Neuronal stem cell (in vitro differentiated cells): ENCODE measurements at regions not wholly inside any gene's neighbourhood (a gene's known extent, or its start where the extent isn't known, plus 50 kb on each side); places are given as distances from the start of the nearest gene placed in this dataset.

Experiments used
- DNase-seq: peaks from one replicate; pipeline ENCODE4 v3.0.0-alpha.2; 2013; ENCODE audit warnings: low spot score
- H2AFZ ChIP-seq: one replicate; pipeline ENCODE4 v1.6.1; 2013; ENCODE audit warnings: mild to moderate bottlenecking, low read length, inconsistent platforms
- H2AK5ac ChIP-seq: 2 replicates; pipeline ENCODE4 v1.6.1; 2013; ENCODE audit warnings: low read depth, mild to moderate bottlenecking, inconsistent platforms, low read length, moderate library complexity, mixed read lengths
- H2BK120ac ChIP-seq: 2 replicates; pipeline ENCODE4 v1.6.1; 2013; ENCODE audit warnings: low read depth, mild to moderate bottlenecking, inconsistent platforms, low read length, moderate library complexity, mixed read lengths
- H2BK12ac ChIP-seq: one replicate; pipeline ENCODE4 v1.6.1; 2013; ENCODE audit warnings: low read length, inconsistent platforms
- H2BK15ac ChIP-seq: 2 replicates; pipeline ENCODE4 v1.6.1; 2013; ENCODE audit warnings: mild to moderate bottlenecking, low read length, inconsistent platforms, mixed read lengths
- H2BK5ac ChIP-seq: one replicate; pipeline ENCODE4 v1.6.1; 2013; ENCODE audit warnings: inconsistent platforms, mild to moderate bottlenecking, low read length, moderate library complexity
- H3K14ac ChIP-seq: one replicate; pipeline ENCODE4 v1.6.1; 2013; ENCODE audit warnings: low read length, inconsistent platforms
- H3K18ac ChIP-seq: 2 replicates; pipeline ENCODE4 v1.6.1; 2013; ENCODE audit warnings: low read length, inconsistent platforms
- H3K23ac ChIP-seq: 2 replicates; pipeline ENCODE4 v1.6.1; 2013; ENCODE audit warnings: low read depth, mild to moderate bottlenecking, mixed read lengths, low read length, inconsistent platforms; ENCODE audit not compliant: poor library complexity
- H3K27ac ChIP-seq: replicated peaks from 3 replicates; pipeline ENCODE4 v1.5.1; 2013; ENCODE audit warnings: low read length, inconsistent platforms
- H3K27me3 ChIP-seq, 3 experiments: 2 replicates each; pipeline ENCODE4 v1.6.1; 2013; ENCODE audit warnings: low read length in 3 of 3, mild to moderate bottlenecking in 2 of 3, inconsistent platforms in 1 of 3, low read depth in 1 of 3, mixed read lengths in 1 of 3, moderate library complexity in 1 of 3; ENCODE audit not compliant: control insufficient read depth in 3 of 3, insufficient read depth in 3 of 3
- H3K36me3 ChIP-seq, 2 donors: replicated peaks in 1 of 2; 2 replicates each; pipeline ENCODE4 v1.6.1; 2013; ENCODE audit warnings: low read length in 2 of 2; ENCODE audit not compliant: control insufficient read depth in 2 of 2, insufficient read depth in 2 of 2
- H3K4ac ChIP-seq: 2 replicates; pipeline ENCODE4 v1.6.1; 2013; ENCODE audit warnings: inconsistent platforms, mild to moderate bottlenecking, low read length, moderate library complexity
- H3K4me1 ChIP-seq, 2 donors: 1 replicate in 1 of 2; 2 replicates in 1 of 2; pipeline ENCODE4 v1.6.1; 2013; ENCODE audit warnings: low read length in 2 of 2, low read depth in 1 of 2; ENCODE audit not compliant: control insufficient read depth in 2 of 2, insufficient read depth in 1 of 2
- H3K4me2 ChIP-seq: one replicate; pipeline ENCODE4 v1.6.1; 2013; ENCODE audit warnings: mild to moderate bottlenecking, low read length, inconsistent platforms; ENCODE audit not compliant: insufficient read depth, poor library complexity, severe bottlenecking
- H3K4me3 ChIP-seq, 2 donors: 2 replicates each; pipeline ENCODE4 v1.5.1; 2013; ENCODE audit warnings: low read length in 2 of 2, mild to moderate bottlenecking in 2 of 2, inconsistent platforms in 1 of 2, moderate library complexity in 1 of 2
- H3K79me1 ChIP-seq: one replicate; pipeline ENCODE4 v1.6.1; 2013; ENCODE audit warnings: low read depth, mild to moderate bottlenecking, inconsistent platforms, low read length, moderate library complexity
- H3K9ac ChIP-seq: one replicate; pipeline ENCODE4 v1.6.1; 2013; ENCODE audit warnings: mild to moderate bottlenecking, low read depth, low read length, inconsistent platforms; ENCODE audit not compliant: poor library complexity
- H3K9me3 ChIP-seq, 2 donors: replicated peaks in 1 of 2; 2 replicates each; pipeline versions ENCODE3 to v1.6.1; 2013; ENCODE audit warnings: low read length in 2 of 2, mild to moderate bottlenecking in 2 of 2, inconsistent platforms in 1 of 2, low read depth in 1 of 2, mixed read lengths in 1 of 2, moderate library complexity in 1 of 2; ENCODE audit not compliant: control insufficient read depth in 2 of 2, insufficient read depth in 1 of 2
- H4K8ac ChIP-seq: one replicate; pipeline ENCODE4 v1.6.1; 2013; ENCODE audit warnings: low read depth, mild to moderate bottlenecking, inconsistent platforms, low read length, moderate library complexity
- H4K91ac ChIP-seq: one replicate; pipeline ENCODE4 v1.6.1; 2013; ENCODE audit warnings: low read length, low read depth, mild to moderate bottlenecking, inconsistent platforms; ENCODE audit not compliant: poor library complexity
- WGBS, 2 donors: extraction: QIAGEN DNeasy Blood & Tissue Kit; methylation state at CpG; one replicate each; pipeline ENCODE4 v1.1.7; 2013; ENCODE audit warnings: missing lambda C conversion rate in 2 of 2, mixed read lengths in 1 of 2; ENCODE audit not compliant: insufficient read length in 2 of 2, insufficient replicate concordance in 1 of 2; ENCODE audit errors: extremely low coverage in 2 of 2; 5-methylcytosine and 5-hydroxymethylcytosine counted together

GRCh38 chr18:57242285-57242684 is 95.4 kb downstream of the BOD1L2 start:
- no peak overlapping the region for H4K91ac ChIP-seq
- H3K14ac ChIP-seq, result no peak overlapping the region
- H3K4ac ChIP-seq, result no peak overlapping the region
- no peak overlapping the region for H2BK5ac ChIP-seq
- no peak overlapping the region for H2BK120ac ChIP-seq
- H2AK5ac ChIP-seq, result no peak overlapping the region
- H3K27ac ChIP-seq, result no peak overlapping the region
- no peak overlapping the region for H3K9ac ChIP-seq
- no peak for DNase-seq
- no peak overlapping the region for H4K8ac ChIP-seq
- H2BK12ac ChIP-seq, result no peak overlapping the region
- no peaks in the 10 kb centered on the region for H3K36me3 ChIP-seq
- H3K79me1 ChIP-seq, result no peaks in the 10 kb centered on the region
- no peaks in the 10 kb centered on the region for H3K4me1 ChIP-seq
- no peak overlapping the region for H3K4me3 ChIP-seq
- H3K4me2 ChIP-seq, result no peak overlapping the region
- H3K23ac ChIP-seq, result no peak overlapping the region
- H2BK15ac ChIP-seq, result no peak overlapping the region
- H3K9me3 ChIP-seq, result no peaks in the 10 kb centered on the region
- no peak overlapping the region for H2AFZ ChIP-seq
- H3K18ac ChIP-seq, result no peak overlapping the region
- H3K27me3 ChIP-seq, result no peaks in the 10 kb centered on the region
- no CpG with 5 or more reads among the region's 2 CpGs for WGBS, 2 donors

- H2AK5ac ChIP-seq, result no peak overlapping the region
- H4K8ac ChIP-seq, result no peak overlapping the region
- H3K36me3 ChIP-seq, result no peaks in the 10 kb centered on the region
- H3K23ac ChIP-seq, result no peak overlapping the region
- H3K9ac ChIP-seq, result no peak overlapping the region
- no peak overlapping the region for H3K4me2 ChIP-seq
- no peak overlapping the region for H3K27ac ChIP-seq
- H2AFZ ChIP-seq, result no peak overlapping the region
- H3K4me3 ChIP-seq, result no peak overlapping the region
- H2BK120ac ChIP-seq, result no peak overlapping the region
- H3K9me3 ChIP-seq, result no peaks in the 10 kb centered on the region
- no peaks in the 10 kb centered on the region for H3K27me3 ChIP-seq
- H4K91ac ChIP-seq, result no peak overlapping the region
- DNase-seq, result no peak
- no peak overlapping the region for H3K18ac ChIP-seq
- no peak overlapping the region for H2BK5ac ChIP-seq
- H3K79me1 ChIP-seq, result no peaks in the 10 kb centered on the region
- no peak overlapping the region for H3K4ac ChIP-seq
- H2BK12ac ChIP-seq, result no peak overlapping the region
- no peak overlapping the region for H2BK15ac ChIP-seq
- H3K14ac ChIP-seq, result no peak overlapping the region
- whole genome bisulfite sequencing, 2 donors, result no CpG with 5 or more reads among the region's 8 CpGs
- peaks cover 0 to 4% of the 10 kb centered on the region in 2 donors for H3K4me1 ChIP-seq
These were observed 96.8 kb downstream of the BOD1L2 start for GRCh38 chr18:57243624-57244179.

- no CpG with 5 or more reads among the region's 7 CpGs for WGBS, 2 donors
- H2AFZ ChIP-seq, result no peak overlapping the region
- H3K27ac ChIP-seq, result no peak overlapping the region
- no peak overlapping the region for H2BK15ac ChIP-seq
- no peak overlapping the region for H4K8ac ChIP-seq
- H2BK12ac ChIP-seq, result no peak overlapping the region
- H3K9me3 ChIP-seq, result no peaks in the 10 kb centered on the region
- H2AK5ac ChIP-seq, result no peak overlapping the region
- H3K4me3 ChIP-seq, result no peak overlapping the region
- peak; percentile 36 for DNase-seq
- H3K4me2 ChIP-seq, result no peak overlapping the region
- H2BK5ac ChIP-seq, result no peak overlapping the region
- peaks cover 5 to 10% of the 10 kb centered on the region in 2 donors for H3K4me1 ChIP-seq
- no peak overlapping the region for H2BK120ac ChIP-seq
- H3K23ac ChIP-seq, result no peak overlapping the region
- H3K79me1 ChIP-seq, result no peaks in the 10 kb centered on the region
- H4K91ac ChIP-seq, result no peak overlapping the region
- no peak overlapping the region for H3K4ac ChIP-seq
- H3K36me3 ChIP-seq, result no peaks in the 10 kb centered on the region
- no peak overlapping the region for H3K18ac ChIP-seq
- no peaks in the 10 kb centered on the region for H3K27me3 ChIP-seq
- H3K9ac ChIP-seq, result no peak overlapping the region
- H3K14ac ChIP-seq, result no peak overlapping the region
These were observed 102.3 kb downstream of the BOD1L2 start for GRCh38 chr18:57249179-57249578.

DNA sequence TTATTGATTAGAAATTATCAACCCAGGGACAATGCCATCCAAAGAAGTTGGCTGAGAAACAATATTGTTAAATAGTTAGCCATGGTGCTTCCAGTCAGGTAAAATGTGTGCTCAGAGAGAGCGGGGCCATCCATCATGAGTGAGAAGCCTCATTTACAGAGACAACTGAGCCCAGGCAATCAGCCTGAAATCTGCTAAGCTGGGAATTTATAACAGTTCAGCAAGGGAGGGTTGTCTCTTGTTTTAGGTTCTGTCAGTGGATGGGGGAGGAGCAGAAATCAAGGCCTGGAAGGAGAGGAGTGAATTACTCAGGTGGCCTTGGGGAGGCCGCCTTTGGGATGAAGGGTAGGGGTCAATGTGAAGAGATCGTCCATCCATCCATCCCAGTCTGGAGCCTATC is 102.5 kb upstream of the ST8SIA3 start:
- no peak overlapping the region for H3K9ac ChIP-seq
- H4K91ac ChIP-seq, result no peak overlapping the region
- no peak overlapping the region for H2BK15ac ChIP-seq
- H3K18ac ChIP-seq, result no peak overlapping the region
- H3K79me1 ChIP-seq, result no peaks in the 10 kb centered on the region
- no peak overlapping the region for H3K14ac ChIP-seq
- no peak overlapping the region for H3K4me2 ChIP-seq
- no peaks in the 10 kb centered on the region for H3K27me3 ChIP-seq
- no peak overlapping the region for H3K27ac ChIP-seq
- H3K4ac ChIP-seq, result no peak overlapping the region
- no peak overlapping the region for H2BK12ac ChIP-seq
- H3K4me3 ChIP-seq, result no peak overlapping the region
- no peaks in the 10 kb centered on the region for H3K36me3 ChIP-seq
- no peak overlapping the region for H2AK5ac ChIP-seq
- H2BK5ac ChIP-seq, result no peak overlapping the region
- no peak for DNase-seq
- H3K9me3 ChIP-seq, result no peaks in the 10 kb centered on the region
- H3K23ac ChIP-seq, result no peak overlapping the region
- H3K4me1 ChIP-seq, result peaks cover 5 to 10% of the 10 kb centered on the region in 2 donors
- H4K8ac ChIP-seq, result no peak overlapping the region
- no CpG with 5 or more reads among the region's 3 CpGs for WGBS, 2 donors
- H2AFZ ChIP-seq, result no peak overlapping the region
- H2BK120ac ChIP-seq, result no peak overlapping the region
